Prostate gland (tissue), 2 donors: ENCODE measurements at regions not wholly inside any gene's neighbourhood (a gene's known extent, or its start where the extent isn't known, plus 50 kb on each side); places are given as distances from the start of the nearest gene placed in this dataset.

ENCODE experiments used
- DNase-seq: peaks from one replicate; pipeline ENCODE4 v3.0.0-alpha.2; 2019; ENCODE audit warnings: low spot score
- H3K27ac ChIP-seq, 2 donors: fragments of 200-600 bp; sonication (generic); 2 replicates each; pipeline ENCODE4 v1.5.1; 2017 to 2019
- H3K27me3 ChIP-seq: fragments of 200-600 bp; sonication (generic); replicated peaks from 2 replicates; pipeline ENCODE4 v1.5.1; 2019; ENCODE audit not compliant: insufficient read depth
- H3K36me3 ChIP-seq, 2 donors: fragments of 200-600 bp; sonication (generic); 1 replicate in 1 of 2; 2 replicates in 1 of 2; pipeline versions ENCODE4 v1.5.1 to v1.8.1; 2017 to 2019
- H3K4me1 ChIP-seq: fragments of 200-600 bp; sonication (generic); replicated peaks from 2 replicates; pipeline ENCODE4 v1.5.1; 2019
- H3K4me3 ChIP-seq, 2 donors: fragments of 200-600 bp; sonication (generic); 2 replicates each; pipeline ENCODE4 v1.5.1; 2017 to 2019
- H3K9me3 ChIP-seq: fragments of 200-600 bp; sonication (generic); 2 replicates; pipeline ENCODE4 v1.5.1; 2017
- POLR2A ChIP-seq: fragments of 450-650 bp; IDR thresholded peaks from one replicate; pipeline ENCODE4 v1.6.1; 2016; ENCODE audit warnings: antibody characterized with exemption, mild to moderate bottlenecking
- POLR2AphosphoS5 ChIP-seq: sonication (generic); formaldehyde crosslinking; IDR thresholded peaks from one replicate; pipeline ENCODE4 v1.6.1; 2017; ENCODE audit warnings: antibody characterized with exemption
- WGBS: methylation state at CpG from one replicate; pipeline ENCODE4 v1.1.5; 2018; 5-methylcytosine and 5-hydroxymethylcytosine counted together
- intact Hi-C: fragments of 100-400 bp; cut with DNase I; formaldehyde crosslinking; loops from one replicate; pipeline ENCODE4 v1.14.2; 2022
- TF ChIP-seq, protein P1 (sequence below), 4 experiments: fragments of 200-600 bp in 2 of 4; fragments of 450-650 bp in 2 of 4; sonication (generic) in 2 of 4; IDR thresholded peaks; 1 replicate in 3 of 4; 2 replicates in 1 of 4; pipeline ENCODE4 v1.5.1; 2016 to 2019; ENCODE audit warnings: antibody characterized with exemption in 4 of 4, mild to moderate bottlenecking in 2 of 4, moderate library complexity in 2 of 4

DNA sequence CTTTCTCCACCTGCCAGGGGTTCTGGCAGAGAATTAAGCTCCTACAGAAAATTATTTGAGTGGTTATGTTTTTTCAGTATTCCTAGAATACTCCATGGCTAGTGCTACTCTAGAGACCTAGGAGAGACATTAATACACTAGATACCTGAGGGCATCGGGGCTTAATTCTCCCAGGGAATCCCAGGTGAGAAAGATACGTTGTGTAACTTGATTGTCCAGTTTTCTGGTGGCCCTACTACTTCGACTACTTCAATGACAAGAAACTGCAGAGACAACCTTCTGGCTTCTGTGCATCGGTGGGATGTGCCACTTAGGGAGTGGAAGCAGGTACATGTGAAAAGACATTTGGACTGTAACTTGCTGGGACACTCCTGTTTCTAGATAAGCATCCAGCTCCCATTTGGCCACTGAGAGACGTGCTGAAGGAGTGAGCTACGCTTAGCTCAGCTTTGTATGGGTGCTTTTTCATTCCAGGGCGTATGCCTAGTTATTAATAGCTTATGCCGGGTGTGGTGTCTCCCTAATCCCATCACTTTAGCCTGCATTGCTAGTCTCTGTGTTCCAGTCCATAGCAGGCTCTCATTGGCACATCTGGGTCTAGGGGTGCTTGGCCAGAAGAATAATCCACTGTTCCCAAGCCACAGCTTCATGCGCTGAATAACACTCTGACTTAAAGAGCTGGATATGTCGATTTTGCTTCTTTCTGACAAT is 300.7 kb downstream of the SIPA1L2 start:
- Histone ChIP-seq H3K4me1 (no peaks in the 10 kb centered on the region), H3K27ac (no peak overlapping the region), H3K36me3 (no peaks in the 10 kb centered on the region), H3K9me3 (no peaks in the 10 kb centered on the region), H3K27me3 (no peaks in the 10 kb centered on the region), H3K4me3 (no peak overlapping the region)
- 75% methylated on average over 10 of the region's 10 CpGs for WGBS
- TF ChIP-seq POLR2AphosphoS5: no peak
- TF ChIP-seq, protein P1, sequence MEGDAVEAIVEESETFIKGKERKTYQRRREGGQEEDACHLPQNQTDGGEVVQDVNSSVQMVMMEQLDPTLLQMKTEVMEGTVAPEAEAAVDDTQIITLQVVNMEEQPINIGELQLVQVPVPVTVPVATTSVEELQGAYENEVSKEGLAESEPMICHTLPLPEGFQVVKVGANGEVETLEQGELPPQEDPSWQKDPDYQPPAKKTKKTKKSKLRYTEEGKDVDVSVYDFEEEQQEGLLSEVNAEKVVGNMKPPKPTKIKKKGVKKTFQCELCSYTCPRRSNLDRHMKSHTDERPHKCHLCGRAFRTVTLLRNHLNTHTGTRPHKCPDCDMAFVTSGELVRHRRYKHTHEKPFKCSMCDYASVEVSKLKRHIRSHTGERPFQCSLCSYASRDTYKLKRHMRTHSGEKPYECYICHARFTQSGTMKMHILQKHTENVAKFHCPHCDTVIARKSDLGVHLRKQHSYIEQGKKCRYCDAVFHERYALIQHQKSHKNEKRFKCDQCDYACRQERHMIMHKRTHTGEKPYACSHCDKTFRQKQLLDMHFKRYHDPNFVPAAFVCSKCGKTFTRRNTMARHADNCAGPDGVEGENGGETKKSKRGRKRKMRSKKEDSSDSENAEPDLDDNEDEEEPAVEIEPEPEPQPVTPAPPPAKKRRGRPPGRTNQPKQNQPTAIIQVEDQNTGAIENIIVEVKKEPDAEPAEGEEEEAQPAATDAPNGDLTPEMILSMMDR (IDR thresholded peaks at IDR 0.05): no peak
- TF ChIP-seq POLR2A: no peak
- no peak for DNase-seq
- intact Hi-C loops: no loop called here

DNA sequence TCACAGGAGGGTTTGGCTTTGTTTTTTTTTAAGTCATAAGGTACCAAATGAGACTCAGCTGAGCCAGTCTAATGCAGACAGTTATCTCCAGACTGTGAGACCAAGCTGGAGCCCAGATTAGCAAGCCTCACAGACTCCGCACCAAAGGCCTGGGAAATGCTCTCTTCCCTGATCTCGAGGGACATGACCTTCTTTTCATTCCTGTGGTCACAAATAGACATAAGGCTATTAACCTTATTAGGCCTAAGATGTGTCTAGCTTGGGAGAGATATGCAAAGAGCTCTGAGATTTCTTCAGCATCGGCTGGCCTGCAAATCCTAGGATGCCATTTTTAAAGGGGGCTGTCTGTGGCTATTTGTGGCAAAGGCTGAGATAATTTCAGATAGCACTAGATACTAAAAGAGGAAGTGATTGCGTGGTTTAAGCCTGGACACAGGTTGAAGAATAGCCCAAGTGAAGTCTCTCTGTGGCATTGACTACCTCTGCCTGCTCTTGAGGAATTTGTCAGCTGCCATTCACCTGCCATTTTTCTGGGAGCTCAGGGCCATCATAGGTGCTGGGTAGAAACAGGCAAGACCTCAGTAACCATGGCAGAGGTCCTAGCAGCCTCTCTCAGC is 301.3 kb downstream of the SIPA1L2 start:
- no peak for TF ChIP-seq POLR2AphosphoS5
- TF ChIP-seq, protein P1 (IDR thresholded peaks at IDR 0.05): no peak
- TF ChIP-seq POLR2A: no peak
- intact Hi-C loops: no loop called here
- Histone ChIP-seq H3K4me3 (no peak overlapping the region), H3K4me1 (no peaks in the 10 kb centered on the region), H3K9me3 (no peaks in the 10 kb centered on the region), H3K36me3 (no peaks in the 10 kb centered on the region), H3K27ac (no peak overlapping the region), H3K27me3 (no peaks in the 10 kb centered on the region)
- 85% methylated on average over 4 of the region's 4 CpGs for WGBS
- DNase-seq: no peak

DNA sequence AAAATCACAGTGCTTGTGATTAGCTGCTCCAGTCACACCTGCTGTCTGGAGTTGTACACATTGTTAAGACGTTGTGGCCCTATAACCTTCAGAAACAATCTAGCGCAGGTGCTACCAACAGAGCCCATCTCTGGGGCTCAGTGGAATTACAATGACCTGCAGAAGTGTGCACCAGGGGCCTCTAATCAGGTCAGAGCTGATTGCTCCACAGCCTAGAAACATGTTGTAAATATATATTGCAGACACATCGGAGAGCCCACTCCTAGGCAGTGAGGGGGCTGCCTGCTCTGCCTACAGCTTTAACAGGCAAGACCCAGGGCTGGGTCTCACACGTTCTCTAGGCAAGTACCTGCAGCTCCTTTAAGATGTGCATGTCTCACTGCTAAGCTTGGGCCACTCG is 302.0 kb downstream of the SIPA1L2 start:
- intact Hi-C loops: no loop called here
- no peak for DNase-seq
- Histone ChIP-seq H3K9me3 (no peaks in the 10 kb centered on the region), H3K27me3 (no peaks in the 10 kb centered on the region), H3K27ac (no peak overlapping the region), H3K36me3 (no peaks in the 10 kb centered on the region), H3K4me1 (no peaks in the 10 kb centered on the region), H3K4me3 (no peak overlapping the region)
- 90% methylated on average over 5 of the region's 5 CpGs for WGBS
- TF ChIP-seq, protein P1 (IDR thresholded peaks at IDR 0.05): no peak
- TF ChIP-seq POLR2A: no peak
- TF ChIP-seq POLR2AphosphoS5: no peak

DNA sequence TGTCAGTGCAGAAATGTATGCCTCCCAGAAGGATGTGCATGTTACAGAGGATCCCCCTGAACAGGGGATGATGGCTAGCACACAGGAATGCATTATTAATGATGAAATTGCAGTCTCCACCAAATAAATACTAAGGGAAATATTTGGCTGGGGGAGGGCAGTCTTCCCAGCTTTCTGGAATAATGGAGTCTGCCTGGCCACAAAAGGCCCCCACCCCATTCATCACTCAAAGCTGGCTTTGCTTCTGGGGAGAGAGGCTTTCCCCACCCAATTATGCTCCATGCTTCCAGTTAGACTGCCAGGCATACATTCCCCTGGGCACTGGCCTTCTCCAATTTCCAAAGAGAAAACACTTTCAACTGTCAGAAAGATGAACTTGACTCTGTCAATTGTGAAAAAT is 302.7 kb downstream of the SIPA1L2 start:
- no peaks in the 10 kb centered on the region for H3K27me3 ChIP-seq
- intact Hi-C loops: no loop called here
- no peaks in the 10 kb centered on the region for H3K36me3 ChIP-seq
- no peak overlapping the region for H3K27ac ChIP-seq
- H3K9me3 ChIP-seq: no peaks in the 10 kb centered on the region
- TF ChIP-seq POLR2A (no peak), POLR2AphosphoS5 (no peak)
- TF ChIP-seq, protein P1 (IDR thresholded peaks at IDR 0.05): no peak
- no peaks in the 10 kb centered on the region for H3K4me1 ChIP-seq
- no peak overlapping the region for H3K4me3 ChIP-seq
- no peak for DNase-seq
